AG09309 (cell line): ENCODE measurements at regions not wholly inside any gene's neighbourhood (a gene's known extent, or its start where the extent isn't known, plus 50 kb on each side); places are given as distances from the start of the nearest gene placed in this dataset.

Experiments
- DNase-seq: peaks from one replicate; pipeline ENCODE4 v3.0.0-alpha.2; 2010; ENCODE audit warnings: low read depth
- H3K4me3 ChIP-seq: 2 replicates; pipeline ENCODE4 v1.5.1; 2011; ENCODE audit warnings: mild to moderate bottlenecking, low read depth, low read length, moderate library complexity; ENCODE audit not compliant: control insufficient read depth
- TF ChIP-seq, protein P1 (sequence below): IDR thresholded peaks from 2 replicates; pipeline ENCODE4 v1.5.1; 2011; ENCODE audit warnings: mild to moderate bottlenecking, low read depth, low read length, inconsistent platforms; ENCODE audit not compliant: insufficient read depth, control insufficient read depth; ENCODE audit errors: missing control alignments

DNA sequence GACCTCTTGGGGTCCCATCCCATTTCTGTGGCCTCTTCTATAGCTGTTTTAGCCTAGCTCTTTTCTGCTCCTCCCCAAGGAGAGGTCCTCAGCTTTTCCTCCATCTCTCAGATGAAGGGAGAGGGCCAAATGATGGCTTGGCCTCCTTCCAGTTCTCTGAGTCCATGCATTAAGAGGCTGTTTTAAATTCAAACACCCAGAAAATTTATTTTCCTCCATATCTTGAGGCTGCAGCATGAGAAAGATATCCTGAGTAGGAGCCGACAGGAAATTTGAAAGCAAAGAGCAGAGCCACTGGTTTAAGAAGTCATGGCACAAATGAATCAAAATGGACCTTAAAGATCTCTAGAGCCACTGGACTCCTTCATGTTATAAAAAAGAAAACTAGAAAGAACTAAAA is 558.8 kb downstream of the MID1IP1 start:
- no peak for DNase-seq
- TF ChIP-seq, protein P1, sequence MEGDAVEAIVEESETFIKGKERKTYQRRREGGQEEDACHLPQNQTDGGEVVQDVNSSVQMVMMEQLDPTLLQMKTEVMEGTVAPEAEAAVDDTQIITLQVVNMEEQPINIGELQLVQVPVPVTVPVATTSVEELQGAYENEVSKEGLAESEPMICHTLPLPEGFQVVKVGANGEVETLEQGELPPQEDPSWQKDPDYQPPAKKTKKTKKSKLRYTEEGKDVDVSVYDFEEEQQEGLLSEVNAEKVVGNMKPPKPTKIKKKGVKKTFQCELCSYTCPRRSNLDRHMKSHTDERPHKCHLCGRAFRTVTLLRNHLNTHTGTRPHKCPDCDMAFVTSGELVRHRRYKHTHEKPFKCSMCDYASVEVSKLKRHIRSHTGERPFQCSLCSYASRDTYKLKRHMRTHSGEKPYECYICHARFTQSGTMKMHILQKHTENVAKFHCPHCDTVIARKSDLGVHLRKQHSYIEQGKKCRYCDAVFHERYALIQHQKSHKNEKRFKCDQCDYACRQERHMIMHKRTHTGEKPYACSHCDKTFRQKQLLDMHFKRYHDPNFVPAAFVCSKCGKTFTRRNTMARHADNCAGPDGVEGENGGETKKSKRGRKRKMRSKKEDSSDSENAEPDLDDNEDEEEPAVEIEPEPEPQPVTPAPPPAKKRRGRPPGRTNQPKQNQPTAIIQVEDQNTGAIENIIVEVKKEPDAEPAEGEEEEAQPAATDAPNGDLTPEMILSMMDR, result no peak
- no peak overlapping the region for H3K4me3 ChIP-seq

DNA sequence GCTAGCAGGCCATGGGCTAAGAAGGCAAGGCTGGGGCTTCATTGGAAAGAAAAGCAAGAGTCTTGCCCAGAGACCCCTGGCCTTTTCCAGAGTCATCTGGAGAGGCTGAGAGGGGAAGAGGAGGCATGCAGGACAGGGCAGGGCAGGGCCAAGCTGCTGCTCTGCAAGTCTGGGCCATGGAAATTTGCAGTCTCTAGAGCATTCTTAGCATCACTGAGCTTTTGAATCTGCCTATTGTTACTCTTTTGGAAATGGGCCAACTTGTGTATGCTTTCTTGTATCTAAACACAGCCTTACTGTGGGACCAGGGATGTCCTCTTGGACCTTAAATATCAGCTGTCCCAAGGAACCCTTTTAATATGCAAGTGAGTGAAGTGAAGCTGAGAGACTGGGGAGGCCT is 560.5 kb downstream of the MID1IP1 start:
- H3K4me3 ChIP-seq, result no peak overlapping the region
- TF ChIP-seq, protein P1, result no peak
- DNase-seq, result no peak

DNA sequence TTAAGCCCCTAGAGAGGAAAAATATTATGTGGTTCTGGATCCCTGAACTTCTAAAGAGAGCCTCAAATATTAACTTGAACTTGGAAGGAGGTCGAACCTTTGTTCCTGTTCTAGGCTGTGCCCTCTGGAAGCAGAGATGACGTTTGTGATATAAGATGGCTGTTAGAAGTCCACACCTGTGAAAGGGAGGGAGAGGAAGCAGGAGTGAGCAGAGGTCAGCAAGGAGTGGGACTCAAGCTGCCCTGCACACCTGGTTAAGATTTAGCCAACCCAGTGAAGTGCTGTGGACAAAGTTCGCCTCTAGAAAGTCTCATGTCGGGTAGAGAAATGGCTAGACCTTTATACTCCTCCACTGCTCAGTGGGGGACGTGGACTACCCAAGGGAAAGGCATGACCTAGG is 566.2 kb downstream of the MID1IP1 start:
- no peak overlapping the region for H3K4me3 ChIP-seq
- DNase-seq, result no peak
- TF ChIP-seq, protein P1, result no peak

DNA sequence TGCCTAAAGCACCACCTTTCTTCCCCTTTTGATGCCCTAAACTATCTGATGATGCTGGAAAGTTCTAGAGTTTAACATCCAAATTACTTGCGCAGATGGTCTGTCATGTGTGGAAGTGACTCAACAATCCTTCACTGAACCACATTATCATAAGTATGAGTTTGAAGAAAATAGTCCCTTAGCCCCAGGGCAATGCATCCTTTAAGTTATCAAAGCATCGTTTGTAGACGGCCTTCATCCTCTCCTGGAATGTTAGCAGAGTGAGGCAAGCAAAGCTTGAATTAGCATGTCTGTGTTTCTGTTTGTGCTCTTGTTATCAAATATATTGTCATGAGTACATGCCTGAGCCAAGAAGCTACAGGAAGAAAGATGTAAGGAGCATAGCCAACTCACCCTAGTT is 570.9 kb downstream of the MID1IP1 start:
- TF ChIP-seq, protein P1, result no peak
- DNase-seq, result no peak
- H3K4me3 ChIP-seq, result no peak overlapping the region

DNA sequence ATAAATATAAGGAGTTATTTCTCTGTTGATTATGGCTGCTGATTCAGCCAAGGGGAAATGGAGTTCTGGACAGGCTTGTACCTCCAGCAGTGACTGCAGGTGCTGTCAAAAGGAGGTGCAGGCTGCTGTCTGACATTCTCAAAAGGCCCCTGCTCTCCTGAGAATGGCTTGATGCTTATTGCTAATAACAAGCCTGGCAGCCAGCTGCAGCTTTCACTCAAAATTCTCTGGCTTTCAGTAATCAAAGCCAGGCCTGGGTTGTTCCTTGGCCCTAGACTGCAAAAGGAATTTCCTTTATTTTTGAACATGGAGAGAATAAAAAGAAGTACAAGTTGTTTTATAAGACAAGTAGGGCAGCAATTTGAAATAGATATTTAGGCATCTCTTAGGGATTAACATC is 575.9 kb downstream of the MID1IP1 start:
- DNase-seq, result no peak
- H3K4me3 ChIP-seq, result no peak overlapping the region
- TF ChIP-seq, protein P1, result no peak

DNA sequence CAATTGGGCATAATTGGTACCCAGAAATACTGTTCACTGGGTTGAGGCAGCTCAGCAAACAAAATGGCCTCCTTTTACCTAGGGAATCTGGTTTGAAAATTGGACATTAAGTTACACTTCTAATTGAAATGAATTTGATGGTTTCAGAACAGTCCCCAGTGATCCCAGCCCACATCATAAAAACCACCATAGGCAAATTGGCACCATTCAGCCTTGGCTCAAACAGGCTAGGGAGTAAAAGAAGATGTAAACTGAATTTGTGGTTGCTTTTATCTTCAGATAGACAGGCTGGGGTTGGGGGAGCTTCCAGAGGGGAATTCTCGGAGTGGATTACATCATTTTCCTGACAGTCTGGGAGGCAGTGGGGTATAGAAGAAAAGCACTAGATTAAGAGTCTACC is 576.5 kb downstream of the MID1IP1 start:
- no peak overlapping the region for H3K4me3 ChIP-seq
- TF ChIP-seq, protein P1, result no peak
- DNase-seq, result no peak

DNA sequence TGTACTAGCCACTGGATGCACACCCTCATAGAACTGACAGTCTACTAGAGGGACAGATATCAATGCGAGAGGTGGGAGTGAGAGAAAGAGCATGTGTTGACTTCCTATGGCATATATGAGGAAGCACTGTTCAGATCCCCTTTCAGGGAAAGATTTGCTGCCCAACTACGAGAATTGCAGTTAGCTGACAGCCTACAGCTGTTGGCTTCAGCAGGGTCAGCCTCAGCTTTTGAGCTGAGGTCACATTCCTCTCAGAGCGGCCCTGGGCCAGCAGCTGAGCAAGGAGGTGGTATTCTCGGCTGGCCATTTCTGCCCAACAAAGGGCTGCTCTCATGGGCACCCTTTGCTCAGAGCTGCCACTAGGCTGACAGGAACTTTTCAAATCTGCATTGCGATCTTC is 580.2 kb downstream of the MID1IP1 start:
- no peak overlapping the region for H3K4me3 ChIP-seq
- no peak for DNase-seq
- TF ChIP-seq, protein P1, result no peak
